ENCODE measurements at regions not wholly inside any gene's neighbourhood (a gene's known extent, or its start where the extent isn't known, plus 50 kb on each side); places are given as distances from the start of the nearest gene placed in this dataset.
A peak's percentile ranks its signal among the peaks of the same experiment; 100 is the strongest.

- Histone ChIP-seq H3K4me1 (ENCODE audit: control insufficient read depth in 1 of 2, insufficient read depth in 2 of 2, low read length in 2 of 2) (no peaks in the 10 kb centered on the region), H3K79me2 (ENCODE audit: insufficient read depth, low read length) (no peaks in the 10 kb centered on the region), H4K20me1 (ENCODE audit: insufficient read depth) (no peaks in the 10 kb centered on the region), H3K27ac (ENCODE audit: low read depth, low read length) (no peak overlapping the region), H3K4me2 (ENCODE audit: low read length) (no peak overlapping the region), H2AFZ (ENCODE audit: low read depth, low read length, poor library complexity, severe bottlenecking) (no peak overlapping the region), H3K9me2 (ENCODE audit: insufficient read depth) (no peaks in the 10 kb centered on the region), H3K9ac (ENCODE audit: low read length) (no peak overlapping the region), H3K4me3 (replicated peaks in 1 of 2; ENCODE audit: low read depth in 1 of 2, low read length in 2 of 2) (no peak overlapping the region), H3K9me3 (ENCODE audit: control insufficient read depth in 1 of 2, insufficient read depth in 1 of 2, low read depth in 1 of 2, low read length in 2 of 2) (no peaks in the 10 kb centered on the region), H3K27me3 (ENCODE audit: insufficient read depth, low read length) (no peaks in the 10 kb centered on the region; the same call in none of the 2 replicates), H3K36me3 (ENCODE audit: control insufficient read depth in 1 of 2, insufficient read depth in 2 of 2, low read length in 2 of 2) (no peaks in the 10 kb centered on the region)
- no peak for TF ChIP-seq EZH2phosphoT487 (IDR thresholded peaks at IDR 0.05; ENCODE audit: borderline replicate concordance)
- TF ChIP-seq JUND (IDR thresholded peaks at IDR 0.05), result no peak
- no peak for TF ChIP-seq ATF3 (IDR thresholded peaks at IDR 0.05)
- TF ChIP-seq, protein P1, sequence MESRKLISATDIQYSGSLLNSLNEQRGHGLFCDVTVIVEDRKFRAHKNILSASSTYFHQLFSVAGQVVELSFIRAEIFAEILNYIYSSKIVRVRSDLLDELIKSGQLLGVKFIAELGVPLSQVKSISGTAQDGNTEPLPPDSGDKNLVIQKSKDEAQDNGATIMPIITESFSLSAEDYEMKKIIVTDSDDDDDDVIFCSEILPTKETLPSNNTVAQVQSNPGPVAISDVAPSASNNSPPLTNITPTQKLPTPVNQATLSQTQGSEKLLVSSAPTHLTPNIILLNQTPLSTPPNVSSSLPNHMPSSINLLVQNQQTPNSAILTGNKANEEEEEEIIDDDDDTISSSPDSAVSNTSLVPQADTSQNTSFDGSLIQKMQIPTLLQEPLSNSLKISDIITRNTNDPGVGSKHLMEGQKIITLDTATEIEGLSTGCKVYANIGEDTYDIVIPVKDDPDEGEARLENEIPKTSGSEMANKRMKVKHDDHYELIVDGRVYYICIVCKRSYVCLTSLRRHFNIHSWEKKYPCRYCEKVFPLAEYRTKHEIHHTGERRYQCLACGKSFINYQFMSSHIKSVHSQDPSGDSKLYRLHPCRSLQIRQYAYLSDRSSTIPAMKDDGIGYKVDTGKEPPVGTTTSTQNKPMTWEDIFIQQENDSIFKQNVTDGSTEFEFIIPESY (IDR thresholded peaks at IDR 0.05; ENCODE audit: extremely low read depth, insufficient replicate concordance, low read length), result no peak
- peak; percentile 47; the same call in 1 of the 2 replicates for TF ChIP-seq CBX3 (IDR thresholded peaks at IDR 0.05; ENCODE audit: low read depth)
- TF ChIP-seq RAD21 (IDR thresholded peaks at IDR 0.05; ENCODE audit: low read depth), result peak; percentile 44; the same call in 1 of the 2 replicates
- TF ChIP-seq ZNF274 (IDR thresholded peaks at IDR 0.05; ENCODE audit: low read depth, low read length), result no peak
- no peak for TF ChIP-seq CEBPB (IDR thresholded peaks at IDR 0.05; ENCODE audit: low read depth)
- TF ChIP-seq, protein P2, sequence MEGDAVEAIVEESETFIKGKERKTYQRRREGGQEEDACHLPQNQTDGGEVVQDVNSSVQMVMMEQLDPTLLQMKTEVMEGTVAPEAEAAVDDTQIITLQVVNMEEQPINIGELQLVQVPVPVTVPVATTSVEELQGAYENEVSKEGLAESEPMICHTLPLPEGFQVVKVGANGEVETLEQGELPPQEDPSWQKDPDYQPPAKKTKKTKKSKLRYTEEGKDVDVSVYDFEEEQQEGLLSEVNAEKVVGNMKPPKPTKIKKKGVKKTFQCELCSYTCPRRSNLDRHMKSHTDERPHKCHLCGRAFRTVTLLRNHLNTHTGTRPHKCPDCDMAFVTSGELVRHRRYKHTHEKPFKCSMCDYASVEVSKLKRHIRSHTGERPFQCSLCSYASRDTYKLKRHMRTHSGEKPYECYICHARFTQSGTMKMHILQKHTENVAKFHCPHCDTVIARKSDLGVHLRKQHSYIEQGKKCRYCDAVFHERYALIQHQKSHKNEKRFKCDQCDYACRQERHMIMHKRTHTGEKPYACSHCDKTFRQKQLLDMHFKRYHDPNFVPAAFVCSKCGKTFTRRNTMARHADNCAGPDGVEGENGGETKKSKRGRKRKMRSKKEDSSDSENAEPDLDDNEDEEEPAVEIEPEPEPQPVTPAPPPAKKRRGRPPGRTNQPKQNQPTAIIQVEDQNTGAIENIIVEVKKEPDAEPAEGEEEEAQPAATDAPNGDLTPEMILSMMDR (IDR thresholded peaks at IDR 0.05 in 2 of 3, conservative IDR thresholded peaks at IDR 0.05 in 1 of 3; ENCODE audit: borderline replicate concordance in 1 of 3, insufficient read depth in 1 of 3, low read depth in 2 of 3, low read length in 2 of 3), result peak; percentile 55 to 92 (median 87); a peak in 5 of 6 replicates
- no peak for TF ChIP-seq EZH2 (IDR thresholded peaks at IDR 0.05)
- no peak for TF ChIP-seq FOSL1 (IDR thresholded peaks at IDR 0.05; ENCODE audit: low read depth)
- no peak for TF ChIP-seq SIN3A (IDR thresholded peaks at IDR 0.05; ENCODE audit: low read depth)
- TF ChIP-seq, protein P3, sequence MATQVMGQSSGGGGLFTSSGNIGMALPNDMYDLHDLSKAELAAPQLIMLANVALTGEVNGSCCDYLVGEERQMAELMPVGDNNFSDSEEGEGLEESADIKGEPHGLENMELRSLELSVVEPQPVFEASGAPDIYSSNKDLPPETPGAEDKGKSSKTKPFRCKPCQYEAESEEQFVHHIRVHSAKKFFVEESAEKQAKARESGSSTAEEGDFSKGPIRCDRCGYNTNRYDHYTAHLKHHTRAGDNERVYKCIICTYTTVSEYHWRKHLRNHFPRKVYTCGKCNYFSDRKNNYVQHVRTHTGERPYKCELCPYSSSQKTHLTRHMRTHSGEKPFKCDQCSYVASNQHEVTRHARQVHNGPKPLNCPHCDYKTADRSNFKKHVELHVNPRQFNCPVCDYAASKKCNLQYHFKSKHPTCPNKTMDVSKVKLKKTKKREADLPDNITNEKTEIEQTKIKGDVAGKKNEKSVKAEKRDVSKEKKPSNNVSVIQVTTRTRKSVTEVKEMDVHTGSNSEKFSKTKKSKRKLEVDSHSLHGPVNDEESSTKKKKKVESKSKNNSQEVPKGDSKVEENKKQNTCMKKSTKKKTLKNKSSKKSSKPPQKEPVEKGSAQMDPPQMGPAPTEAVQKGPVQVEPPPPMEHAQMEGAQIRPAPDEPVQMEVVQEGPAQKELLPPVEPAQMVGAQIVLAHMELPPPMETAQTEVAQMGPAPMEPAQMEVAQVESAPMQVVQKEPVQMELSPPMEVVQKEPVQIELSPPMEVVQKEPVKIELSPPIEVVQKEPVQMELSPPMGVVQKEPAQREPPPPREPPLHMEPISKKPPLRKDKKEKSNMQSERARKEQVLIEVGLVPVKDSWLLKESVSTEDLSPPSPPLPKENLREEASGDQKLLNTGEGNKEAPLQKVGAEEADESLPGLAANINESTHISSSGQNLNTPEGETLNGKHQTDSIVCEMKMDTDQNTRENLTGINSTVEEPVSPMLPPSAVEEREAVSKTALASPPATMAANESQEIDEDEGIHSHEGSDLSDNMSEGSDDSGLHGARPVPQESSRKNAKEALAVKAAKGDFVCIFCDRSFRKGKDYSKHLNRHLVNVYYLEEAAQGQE (IDR thresholded peaks at IDR 0.05; ENCODE audit: low read depth), result no peak
- no peak for TF ChIP-seq YY1 (IDR thresholded peaks at IDR 0.05; ENCODE audit: extremely low read depth, insufficient replicate concordance, low read depth, low read length)
- no peak for TF ChIP-seq ZFX (IDR thresholded peaks at IDR 0.05)
- TF ChIP-seq, protein P4, sequence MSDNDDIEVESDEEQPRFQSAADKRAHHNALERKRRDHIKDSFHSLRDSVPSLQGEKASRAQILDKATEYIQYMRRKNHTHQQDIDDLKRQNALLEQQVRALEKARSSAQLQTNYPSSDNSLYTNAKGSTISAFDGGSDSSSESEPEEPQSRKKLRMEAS (IDR thresholded peaks at IDR 0.05), result peak; percentile 69
- TF ChIP-seq ELF1 (IDR thresholded peaks at IDR 0.05; ENCODE audit: borderline replicate concordance, low read depth), result no peak
- CTCF ChIA-PET, result interaction anchor here (0.7 to 1.2 kb wide), 3 partner anchors 21 to 180 kb away, joined by 3 to 4 read pairs (median 4); no protein-coding TSS in a partner anchor
- no TSS peak for BruUV-seq (replicated peaks)
- ATAC-seq (peak; percentile 83), DNase-seq (ENCODE audit: low read depth, low spot score) (peak; percentile 46)
- intact Hi-C loops (cut with micrococcal nuclease), result no loop called here
- RAD21 ChIA-PET (ENCODE audit: low non-redundant PET in 1 of 2, low total read pairs in 2 of 2, uncharacterized antibody in 2 of 2, unreplicated experiment in 2 of 2), result no interaction called here
- POLR2A ChIA-PET, result no interaction called here
These were observed 146.5 kb upstream of the RAG2 start for GRCh38 chr11:36744375-36745168.
